Left lung (tissue), 4 donors: ENCODE measurements at regions not wholly inside any gene's neighbourhood (a gene's known extent, or its start where the extent isn't known, plus 50 kb on each side); places are given as distances from the start of the nearest gene placed in this dataset.

Source experiments
- ATAC-seq: fragments of 200-7000 bp; cut with Tn5 transposase; one replicate; pipeline ENCODE4 v1.9.1; 2020; ENCODE audit warnings: moderate library complexity
- DNase-seq, 4 donors: peaks; one replicate each; pipeline ENCODE4 v3.0.0-alpha.2; 2013 to 2020
- H3K27ac ChIP-seq, 2 donors: fragments of 200-600 bp; sonication (generic) in 1 of 2; one replicate each; pipeline versions ENCODE4 v1.5.0 to v1.8.0; 2020 to 2021
- H3K27me3 ChIP-seq, 2 donors: fragments of 200-600 bp; sonication (generic) in 1 of 2; one replicate each; pipeline versions ENCODE4 v1.5.0 to v1.8.0; 2020 to 2021
- H3K36me3 ChIP-seq, 2 donors: fragments of 200-600 bp; sonication (generic) in 1 of 2; one replicate each; pipeline versions ENCODE4 v1.5.0 to v1.8.0; 2020 to 2021
- H3K4me1 ChIP-seq, 2 donors: fragments of 200-600 bp; one replicate each; pipeline ENCODE4 v1.8.0; 2021
- H3K4me3 ChIP-seq, 2 donors: fragments of 200-600 bp; sonication (generic) in 1 of 2; one replicate each; pipeline versions ENCODE4 v1.5.0 to v1.8.0; 2020 to 2021; ENCODE audit warnings: mild to moderate bottlenecking in 1 of 2
- H3K9me3 ChIP-seq, 2 donors: fragments of 200-600 bp; sonication (generic) in 1 of 2; one replicate each; pipeline versions ENCODE4 v1.5.0 to v1.8.0; 2020 to 2021
- intact Hi-C, 2 donors: fragments of 100-400 bp; cut with DNase I; formaldehyde crosslinking; loops; one replicate each; pipeline versions ENCODE4 v1.11.2 to v1.14.2; 2022
- TF ChIP-seq, protein P1 (sequence below), 2 donors: fragments of 200-600 bp; sonication (generic) in 1 of 2; IDR thresholded peaks; one replicate each; pipeline versions ENCODE4 v1.5.0 to v1.8.0; 2021; ENCODE audit warnings: antibody characterized with exemption in 2 of 2
- donor health status: DM: no; HTN: yes; CAD: no.
- donor health status: DM: no; HTN: no; CAD: no.

GRCh38 chr7:113774182-113774807, 144.5 kb downstream of the PPP1R3A start:
- Histone ChIP-seq H3K36me3 (no peaks in the 10 kb centered on the region), H3K27me3 (no peaks in the 10 kb centered on the region), H3K9me3 (no peaks in the 10 kb centered on the region), H3K4me3 (no peak overlapping the region), H3K4me1 (no peaks in the 10 kb centered on the region), H3K27ac (no peak overlapping the region)
- TF ChIP-seq, protein P1, sequence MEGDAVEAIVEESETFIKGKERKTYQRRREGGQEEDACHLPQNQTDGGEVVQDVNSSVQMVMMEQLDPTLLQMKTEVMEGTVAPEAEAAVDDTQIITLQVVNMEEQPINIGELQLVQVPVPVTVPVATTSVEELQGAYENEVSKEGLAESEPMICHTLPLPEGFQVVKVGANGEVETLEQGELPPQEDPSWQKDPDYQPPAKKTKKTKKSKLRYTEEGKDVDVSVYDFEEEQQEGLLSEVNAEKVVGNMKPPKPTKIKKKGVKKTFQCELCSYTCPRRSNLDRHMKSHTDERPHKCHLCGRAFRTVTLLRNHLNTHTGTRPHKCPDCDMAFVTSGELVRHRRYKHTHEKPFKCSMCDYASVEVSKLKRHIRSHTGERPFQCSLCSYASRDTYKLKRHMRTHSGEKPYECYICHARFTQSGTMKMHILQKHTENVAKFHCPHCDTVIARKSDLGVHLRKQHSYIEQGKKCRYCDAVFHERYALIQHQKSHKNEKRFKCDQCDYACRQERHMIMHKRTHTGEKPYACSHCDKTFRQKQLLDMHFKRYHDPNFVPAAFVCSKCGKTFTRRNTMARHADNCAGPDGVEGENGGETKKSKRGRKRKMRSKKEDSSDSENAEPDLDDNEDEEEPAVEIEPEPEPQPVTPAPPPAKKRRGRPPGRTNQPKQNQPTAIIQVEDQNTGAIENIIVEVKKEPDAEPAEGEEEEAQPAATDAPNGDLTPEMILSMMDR (IDR thresholded peaks at IDR 0.05), result peak; percentile 11 to 50
- intact Hi-C loops, result no loop called here
- peak in 2 of 4 donors; percentile 48 to 73 for DNase-seq
- peak; percentile 69 for ATAC-seq

DNA sequence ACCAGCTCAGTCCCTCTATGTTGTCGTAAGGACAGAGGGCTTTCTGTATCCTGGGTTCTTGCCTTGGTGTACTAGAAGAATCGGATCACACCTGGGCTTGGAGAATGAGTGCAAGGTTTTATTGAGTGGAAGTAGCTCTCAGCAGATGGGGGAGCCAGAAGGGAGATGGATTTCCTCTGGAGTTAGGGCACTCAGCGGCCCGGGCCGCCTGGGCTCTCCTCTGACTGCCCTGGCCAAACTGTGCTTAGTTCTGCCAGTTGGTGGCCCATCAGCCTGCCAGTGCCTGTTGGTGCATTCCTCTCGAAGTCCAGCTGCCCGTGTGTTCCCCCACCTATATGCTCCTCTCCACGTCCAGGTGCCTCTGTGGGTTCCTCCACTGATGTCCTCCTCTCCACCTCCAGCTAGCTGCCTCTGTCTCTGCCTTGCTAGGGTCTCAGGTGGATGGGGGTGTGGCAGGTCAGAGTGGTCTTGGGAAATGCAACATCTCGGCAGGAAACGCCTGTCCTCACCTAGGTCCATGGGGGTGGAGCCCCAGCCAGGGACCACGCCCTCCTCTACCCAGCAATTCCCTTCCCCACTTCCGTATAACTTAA, 148.6 kb downstream of the PPP1R3A start:
- no peak overlapping the region for H3K4me3 ChIP-seq
- H3K27ac ChIP-seq, result no peak overlapping the region
- TF ChIP-seq, protein P1 (IDR thresholded peaks at IDR 0.05), result no peak
- H3K4me1 ChIP-seq, result no peaks in the 10 kb centered on the region
- no peaks in the 10 kb centered on the region for H3K36me3 ChIP-seq
- ATAC-seq, result no peak
- H3K9me3 ChIP-seq, result no peaks in the 10 kb centered on the region
- no peaks in the 10 kb centered on the region for H3K27me3 ChIP-seq
- DNase-seq, result peak in 1 of 4 donors; percentile 41
- intact Hi-C loops, result no loop called here

DNA sequence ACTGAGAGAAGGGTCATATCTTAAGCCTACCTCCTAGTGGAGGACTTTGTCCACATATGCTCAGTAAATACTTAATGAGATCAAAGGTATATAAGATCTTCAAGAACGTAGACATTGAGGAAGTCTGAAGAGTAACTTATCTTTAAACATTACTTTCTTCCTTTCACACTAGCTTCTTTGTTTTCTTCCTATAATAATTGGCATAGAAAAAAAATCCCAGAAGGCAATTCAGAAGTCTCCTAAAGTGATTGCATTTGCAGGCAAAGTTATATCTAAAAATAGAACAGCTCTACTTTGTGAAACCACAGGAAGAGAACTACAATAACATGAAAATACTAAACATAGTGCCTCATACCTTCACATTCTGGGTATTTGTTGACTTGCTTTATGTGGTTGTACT, 150.4 kb downstream of the PPP1R3A start:
- TF ChIP-seq, protein P1 (IDR thresholded peaks at IDR 0.05), result no peak
- ATAC-seq, result no peak

GRCh38 chr7:113764401-113765035, 154.3 kb downstream of the PPP1R3A start:
- H3K4me1 ChIP-seq, result no peaks in the 10 kb centered on the region

More for the DNA sequence above, 150.4 kb downstream of the PPP1R3A start:
- H3K4me1 ChIP-seq, result no peaks in the 10 kb centered on the region
- H3K27me3 ChIP-seq, result no peaks in the 10 kb centered on the region
- no peak overlapping the region for H3K27ac ChIP-seq
- DNase-seq, result no peak
- no peaks in the 10 kb centered on the region for H3K9me3 ChIP-seq
- no peak overlapping the region for H3K4me3 ChIP-seq
- intact Hi-C loops, result no loop called here
- no peaks in the 10 kb centered on the region for H3K36me3 ChIP-seq

GRCh38 chr7:113763226-113763625, 155.6 kb downstream of the PPP1R3A start:
- intact Hi-C loops, result no loop called here
- Histone ChIP-seq H3K27me3 (no peaks in the 10 kb centered on the region), H3K36me3 (no peaks in the 10 kb centered on the region), H3K4me1 (no peaks in the 10 kb centered on the region), H3K9me3 (no peaks in the 10 kb centered on the region), H3K27ac (no peak overlapping the region), H3K4me3 (no peak overlapping the region)
- DNase-seq, result no peak
- TF ChIP-seq, protein P1 (IDR thresholded peaks at IDR 0.05), result no peak
- ATAC-seq, result no peak

More at GRCh38 chr7:113764401-113765035, 154.3 kb downstream of the PPP1R3A start:
- Histone ChIP-seq H3K27ac (no peak overlapping the region), H3K27me3 (no peaks in the 10 kb centered on the region), H3K4me3 (no peak overlapping the region), H3K36me3 (no peaks in the 10 kb centered on the region), H3K9me3 (no peaks in the 10 kb centered on the region)
- TF ChIP-seq, protein P1 (IDR thresholded peaks at IDR 0.05), result no peak
- intact Hi-C loops, result no loop called here
- no peak for DNase-seq
- ATAC-seq, result no peak
